Fibroblast of lung (primary cell): ENCODE measurements at regions not wholly inside any gene's neighbourhood (a gene's known extent, or its start where the extent isn't known, plus 50 kb on each side); places are given as distances from the start of the nearest gene placed in this dataset.

Source experiments
- DNase-seq, 2 donors: peaks; one replicate each; pipeline versions ENCODE4 v3.0.0 to v3.0.0-alpha.2; 2010; ENCODE audit warnings: low read depth in 2 of 2
- H2AFZ ChIP-seq: 2 replicates; pipeline ENCODE4 v1.5.1; 2012; ENCODE audit warnings: low read length, control low read depth, inconsistent platforms
- H3K27ac ChIP-seq: 2 replicates; pipeline ENCODE4 v1.5.1; 2011; ENCODE audit warnings: low read length, control low read depth; ENCODE audit not compliant: insufficient read depth
- H3K27me3 ChIP-seq: 2 replicates; pipeline ENCODE4 v1.5.1; 2011; ENCODE audit warnings: mild to moderate bottlenecking, low read length; ENCODE audit not compliant: control insufficient read depth, insufficient read depth
- H3K36me3 ChIP-seq: 2 replicates; pipeline ENCODE4 v1.5.1; 2011; ENCODE audit warnings: low read length; ENCODE audit not compliant: control insufficient read depth, insufficient read depth
- H3K4me1 ChIP-seq: 2 replicates; pipeline ENCODE4 v1.5.1; 2011; ENCODE audit warnings: low read length; ENCODE audit not compliant: control insufficient read depth, insufficient read depth; ENCODE audit errors: extremely low read depth
- H3K4me2 ChIP-seq: 2 replicates; pipeline ENCODE4 v1.5.1; 2011; ENCODE audit warnings: low read length, control low read depth; ENCODE audit not compliant: insufficient read depth; ENCODE audit errors: extremely low read depth
- H3K4me3 ChIP-seq, 4 experiments: fragments of 200-600 bp in 1 of 4; sonication (generic) in 1 of 4; replicated peaks in 1 of 4; 2 replicates each; pipeline ENCODE4 v1.5.1; 2011 to 2016; ENCODE audit warnings: low read length in 4 of 4, low read depth in 3 of 4, mild to moderate bottlenecking in 3 of 4, control low read depth in 2 of 4, inconsistent platforms in 1 of 4, mixed read lengths in 1 of 4; ENCODE audit not compliant: insufficient read depth in 1 of 4; ENCODE audit errors: control extremely low read depth in 1 of 4
- H3K79me2 ChIP-seq: 2 replicates; pipeline ENCODE4 v1.5.1; 2012; ENCODE audit warnings: mild to moderate bottlenecking, low read length, inconsistent platforms; ENCODE audit not compliant: control insufficient read depth, insufficient read depth
- H3K9ac ChIP-seq: 2 replicates; pipeline ENCODE4 v1.5.1; 2011; ENCODE audit warnings: mild to moderate bottlenecking, low read length, control low read depth; ENCODE audit not compliant: insufficient read depth
- H3K9me3 ChIP-seq: 2 replicates; pipeline ENCODE4 v1.5.1; 2012; ENCODE audit warnings: low read depth, low read length; ENCODE audit not compliant: control insufficient read depth, insufficient read depth
- H4K20me1 ChIP-seq: 2 replicates; pipeline ENCODE4 v1.5.1; 2011; ENCODE audit warnings: low read length; ENCODE audit not compliant: control insufficient read depth, insufficient read depth; ENCODE audit errors: extremely low read depth
- CTCF ChIP-seq, 2 donors: IDR thresholded peaks in 1 of 2; conservative IDR thresholded peaks in 1 of 2; 1 replicate in 1 of 2; 2 replicates in 1 of 2; pipeline ENCODE4 v1.5.1; 2011 to 2012; ENCODE audit warnings: low read length in 2 of 2, control low read depth in 1 of 2, inconsistent platforms in 1 of 2, low read depth in 1 of 2, mild to moderate bottlenecking in 1 of 2
- EZH2 ChIP-seq: IDR thresholded peaks from 2 replicates; pipeline ENCODE4 v1.5.1; 2012; ENCODE audit warnings: low read length, control low read depth, mild to moderate bottlenecking; ENCODE audit errors: missing control alignments

- Histone ChIP-seq H3K9ac (no peak overlapping the region), H3K36me3 (no peaks in the 10 kb centered on the region), H3K4me1 (no peaks in the 10 kb centered on the region), H3K27ac (no peak overlapping the region), H2AFZ (no peak overlapping the region), H4K20me1 (no peaks in the 10 kb centered on the region), H3K4me3 (no peak overlapping the region), H3K27me3 (no peaks in the 10 kb centered on the region), H3K9me3 (no peaks in the 10 kb centered on the region), H3K79me2 (no peaks in the 10 kb centered on the region), H3K4me2 (no peak overlapping the region)
- TF ChIP-seq EZH2 (no peak), CTCF (conservative IDR thresholded peaks at IDR 0.05 in 1 of 2, IDR thresholded peaks at IDR 0.05 in 1 of 2; ENCODE audit: low read depth in 1 of 2, low read length in 2 of 2) (no peak)
- no peak for DNase-seq
Measured at GRCh38 chr13:64709079-64709478, 2521.1 kb downstream of the PCDH9 start.

- H3K27me3 ChIP-seq: no peaks in the 10 kb centered on the region
- TF ChIP-seq EZH2 (no peak), CTCF (conservative IDR thresholded peaks at IDR 0.05 in 1 of 2, IDR thresholded peaks at IDR 0.05 in 1 of 2; ENCODE audit: low read depth in 1 of 2, low read length in 2 of 2) (no peak)
- no peak overlapping the region for H3K9ac ChIP-seq
- H3K27ac ChIP-seq: no peak overlapping the region
- H2AFZ ChIP-seq: no peak overlapping the region
- no peak overlapping the region for H3K4me3 ChIP-seq
- H3K9me3 ChIP-seq: no peaks in the 10 kb centered on the region
- no peak overlapping the region for H3K4me2 ChIP-seq
- no peaks in the 10 kb centered on the region for H3K79me2 ChIP-seq
- H3K36me3 ChIP-seq: no peaks in the 10 kb centered on the region
- H4K20me1 ChIP-seq: no peaks in the 10 kb centered on the region
- no peak for DNase-seq
- no peaks in the 10 kb centered on the region for H3K4me1 ChIP-seq
Measured at GRCh38 chr13:64704121-64704649, 2526.0 kb downstream of the PCDH9 start.

GRCh38 chr13:64697226-64697625, 2532.9 kb downstream of the PCDH9 start:
- H3K4me2 ChIP-seq: no peak overlapping the region
- no peaks in the 10 kb centered on the region for H3K79me2 ChIP-seq
- no peak overlapping the region for H2AFZ ChIP-seq
- H3K4me3 ChIP-seq: no peak overlapping the region
- H4K20me1 ChIP-seq: no peaks in the 10 kb centered on the region
- no peaks in the 10 kb centered on the region for H3K27me3 ChIP-seq
- H3K27ac ChIP-seq: no peak overlapping the region
- H3K4me1 ChIP-seq: no peaks in the 10 kb centered on the region
- H3K36me3 ChIP-seq: no peaks in the 10 kb centered on the region
- DNase-seq: peak in 1 of 2 donors; percentile 28
- TF ChIP-seq EZH2 (no peak), CTCF (conservative IDR thresholded peaks at IDR 0.05 in 1 of 2, IDR thresholded peaks at IDR 0.05 in 1 of 2; ENCODE audit: low read depth in 1 of 2, low read length in 2 of 2) (no peak)
- no peaks in the 10 kb centered on the region for H3K9me3 ChIP-seq
- H3K9ac ChIP-seq: no peak overlapping the region
